ENCODE measurements at regions not wholly inside any gene's neighbourhood (a gene's known extent, or its start where the extent isn't known, plus 50 kb on each side); places are given as distances from the start of the nearest gene placed in this dataset.

DNA sequence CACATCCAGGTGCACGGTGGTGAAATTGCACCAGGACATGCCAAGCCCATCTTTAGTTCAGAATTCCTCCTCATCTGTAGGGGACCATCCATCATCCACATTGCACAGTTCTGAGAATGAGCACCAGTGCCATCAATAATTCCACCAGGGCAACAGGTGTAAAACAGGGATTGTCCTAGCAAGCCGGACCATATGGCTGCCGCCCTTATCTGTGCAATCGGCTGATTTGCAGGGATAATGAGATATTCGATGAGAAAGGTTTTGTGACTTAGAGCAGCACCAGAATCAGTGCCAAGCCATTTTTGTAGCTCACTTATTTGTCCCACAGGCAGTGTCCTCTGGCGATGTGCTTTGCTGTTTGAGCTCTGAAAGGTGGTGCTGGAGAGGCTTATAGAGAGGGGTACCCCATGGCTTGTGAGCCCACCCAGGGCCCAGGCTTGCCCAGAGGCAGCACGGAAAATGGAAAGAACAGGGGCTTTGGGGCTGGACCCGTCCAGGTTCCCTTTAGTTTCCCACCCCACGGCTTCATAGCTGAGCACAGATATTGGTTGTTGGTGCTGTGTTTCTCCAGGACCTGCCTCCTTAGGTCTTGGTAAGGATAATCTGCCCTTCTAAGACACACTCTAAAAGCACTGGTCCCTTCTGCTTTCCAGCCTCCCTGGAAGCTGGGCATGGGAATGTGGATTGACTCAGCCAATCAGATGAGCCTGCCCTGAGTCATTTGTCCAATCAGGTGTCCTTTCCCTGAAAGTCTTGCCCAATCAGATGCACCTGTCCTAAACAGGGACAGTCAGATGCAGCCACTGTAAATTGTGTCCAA lies 84.0 kb upstream of the SHANK2 start:
- H3K4me1 Mint-ChIP-seq, result peaks cover 8 to 10% of the 10 kb centered on the region in 2 experiments

More for the DNA sequence above, 84.0 kb upstream of the SHANK2 start:
- TF ChIP-seq, protein P1, sequence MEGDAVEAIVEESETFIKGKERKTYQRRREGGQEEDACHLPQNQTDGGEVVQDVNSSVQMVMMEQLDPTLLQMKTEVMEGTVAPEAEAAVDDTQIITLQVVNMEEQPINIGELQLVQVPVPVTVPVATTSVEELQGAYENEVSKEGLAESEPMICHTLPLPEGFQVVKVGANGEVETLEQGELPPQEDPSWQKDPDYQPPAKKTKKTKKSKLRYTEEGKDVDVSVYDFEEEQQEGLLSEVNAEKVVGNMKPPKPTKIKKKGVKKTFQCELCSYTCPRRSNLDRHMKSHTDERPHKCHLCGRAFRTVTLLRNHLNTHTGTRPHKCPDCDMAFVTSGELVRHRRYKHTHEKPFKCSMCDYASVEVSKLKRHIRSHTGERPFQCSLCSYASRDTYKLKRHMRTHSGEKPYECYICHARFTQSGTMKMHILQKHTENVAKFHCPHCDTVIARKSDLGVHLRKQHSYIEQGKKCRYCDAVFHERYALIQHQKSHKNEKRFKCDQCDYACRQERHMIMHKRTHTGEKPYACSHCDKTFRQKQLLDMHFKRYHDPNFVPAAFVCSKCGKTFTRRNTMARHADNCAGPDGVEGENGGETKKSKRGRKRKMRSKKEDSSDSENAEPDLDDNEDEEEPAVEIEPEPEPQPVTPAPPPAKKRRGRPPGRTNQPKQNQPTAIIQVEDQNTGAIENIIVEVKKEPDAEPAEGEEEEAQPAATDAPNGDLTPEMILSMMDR (conservative IDR thresholded peaks at IDR 0.05), result no peak
- Mint-ChIP-seq H3K4me3 (no peak overlapping the region), H3K27me3 (ENCODE audit: low read depth) (peaks cover 23% of the 10 kb centered on the region), H3K27ac (no peak overlapping the region), H3K9me3 (peaks cover 32 to 36% of the 10 kb centered on the region in 2 experiments), H3K36me3 (ENCODE audit: insufficient read depth in 1 of 3, low read depth in 3 of 3) (peaks cover 5 to 7% (median 6%) of the 10 kb centered on the region in 3 experiments; a peak in 6 of 7 replicates)
- Histone ChIP-seq H4K8ac (replicated peaks; ENCODE audit: insufficient read length, low read depth, low read length) (no peak overlapping the region), H3K79me1 (ENCODE audit: insufficient read depth, low read depth, low read length, poor library complexity, severe bottlenecking) (no peaks in the 10 kb centered on the region), H3K56ac (ENCODE audit: insufficient read length, low read depth, low read length) (no peak overlapping the region), H3K9me3 (ENCODE audit: control insufficient read depth, low read depth, low read length) (peaks cover 24% of the 10 kb centered on the region), H2BK5ac (ENCODE audit: insufficient read length, low read length) (no peak overlapping the region), H3K4me1 (ENCODE audit: insufficient read depth, low read length) (no peaks in the 10 kb centered on the region), H3K27me3 (ENCODE audit: insufficient read depth, low read length) (peaks cover 3% of the 10 kb centered on the region; the same call in 1 of the 2 replicates), H2BK12ac (ENCODE audit: insufficient read length, low read depth, low read length) (no peak overlapping the region), H3K14ac (ENCODE audit: insufficient read depth, low read length) (no peak overlapping the region; the same call in 1 of the 2 replicates), H3T11ph (ENCODE audit: low read length) (no peak overlapping the region), H2AK5ac (ENCODE audit: insufficient read length, low read length) (no peak overlapping the region), H3K4me2 (ENCODE audit: insufficient read depth, insufficient read length, low read length) (no peak overlapping the region), H2BK15ac (ENCODE audit: low read depth, low read length) (no peak overlapping the region), H4K5ac (ENCODE audit: insufficient read length, low read depth, low read length) (no peak overlapping the region), H4K91ac (ENCODE audit: insufficient read length, low read depth, low read length) (no peak overlapping the region), H3K18ac (ENCODE audit: insufficient read length, low read depth, low read length) (no peak overlapping the region), H4K20me1 (ENCODE audit: control insufficient read depth, insufficient read depth, insufficient read length) (no peaks in the 10 kb centered on the region), H2BK120ac (ENCODE audit: low read depth, low read length, poor library complexity, severe bottlenecking) (no peak overlapping the region), H3K79me2 (ENCODE audit: insufficient read depth, low read length) (no peaks in the 10 kb centered on the region), H3K4ac (ENCODE audit: low read depth, low read length) (no peak overlapping the region), H3K27ac (ENCODE audit: insufficient read length, low read depth, low read length) (no peak overlapping the region), H2AFZ (ENCODE audit: low read length) (no peak overlapping the region), H3K9ac (ENCODE audit: extremely low read depth, insufficient read length, low read length) (no peak overlapping the region), H2BK20ac (ENCODE audit: low read depth, low read length, poor library complexity, severe bottlenecking) (no peak overlapping the region), H3K23me2 (ENCODE audit: insufficient read length, low read depth, low read length, poor library complexity, severe bottlenecking) (no peaks in the 10 kb centered on the region), H3K23ac (ENCODE audit: insufficient read length, low read depth, low read length) (no peak overlapping the region)
- WGBS (ENCODE audit: extremely low coverage, insufficient read length, low lambda C conversion rate), result no CpG with 5 or more reads among the region's 9 CpGs
- DNase-seq, result no peak

All from H9 (cell line).